HEK293 (cell line): ENCODE measurements at regions not wholly inside any gene's neighbourhood (a gene's known extent, or its start where the extent isn't known, plus 50 kb on each side); places are given as distances from the start of the nearest gene placed in this dataset.

Source experiments
- ZFP41 ChIP-seq: fragments of 450-650 bp; formaldehyde crosslinking; IDR thresholded peaks from 2 replicates; pipeline ENCODE4 v1.5.1; 2016; ENCODE audit warnings: missing biosample characterization, missing genetic modification characterization, borderline replicate concordance
- ZNF529 ChIP-seq: fragments of 450-650 bp; formaldehyde crosslinking; IDR thresholded peaks from 2 replicates; pipeline ENCODE4 v1.5.1; 2017; ENCODE audit warnings: missing genetic modification characterization, missing biosample characterization; ENCODE audit not compliant: insufficient replicate concordance
- ZNF624 ChIP-seq: fragments of 450-650 bp; formaldehyde crosslinking; IDR thresholded peaks from 2 replicates; pipeline ENCODE4 v1.5.1; 2017; ENCODE audit warnings: missing biosample characterization, missing genetic modification characterization
- ZNF660 ChIP-seq: fragments of 450-650 bp; IDR thresholded peaks from 2 replicates; pipeline ENCODE4 v1.5.1; 2018; ENCODE audit warnings: missing biosample characterization, mild to moderate bottlenecking, missing genetic modification characterization
- TF ChIP-seq, protein P1 (sequence below): fragments of 450-650 bp; formaldehyde crosslinking; IDR thresholded peaks from 2 replicates; pipeline ENCODE4 v1.5.1; 2016; ENCODE audit warnings: missing biosample characterization, missing genetic modification characterization
- TF ChIP-seq, protein P2 (sequence below): fragments of 450-650 bp; formaldehyde crosslinking; IDR thresholded peaks from 2 replicates; pipeline ENCODE4 v1.5.1; 2016; ENCODE audit warnings: missing biosample characterization, missing genetic modification characterization
- TF ChIP-seq, protein P3 (sequence below): fragments of 450-650 bp; formaldehyde crosslinking; optimal IDR thresholded peaks from 2 replicates; pipeline ENCODE3; 2016; ENCODE audit warnings: missing biosample characterization, mild to moderate bottlenecking, missing genetic modification characterization

DNA sequence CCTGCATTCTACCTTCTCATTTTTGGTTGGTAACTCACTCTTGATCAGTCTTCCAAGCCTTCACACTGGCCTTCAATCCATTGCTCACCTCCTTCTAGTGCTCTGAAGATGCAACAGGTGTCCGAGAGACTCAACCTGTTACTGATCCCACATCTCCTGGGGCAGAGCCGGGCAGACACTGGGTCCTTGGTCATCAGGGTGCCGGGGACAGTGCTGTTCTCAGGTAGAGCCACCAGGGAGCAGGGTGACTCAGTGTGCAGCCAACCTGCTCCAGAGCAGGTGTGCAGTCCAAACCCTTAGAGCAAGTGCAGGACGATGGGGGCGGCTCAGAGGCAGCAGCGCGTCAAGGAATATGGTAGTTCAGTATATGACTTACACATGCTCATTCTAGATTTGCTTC lies 188.4 kb downstream of the DHX15 start:
- TF ChIP-seq ZNF624 (tag by site-specific recombination) (no peak), ZNF529 (tag by site-specific recombination) (no peak), ZNF660 (tag by site-specific recombination) (no peak), ZFP41 (tag by site-specific recombination) (no peak)
- TF ChIP-seq, protein P1, sequence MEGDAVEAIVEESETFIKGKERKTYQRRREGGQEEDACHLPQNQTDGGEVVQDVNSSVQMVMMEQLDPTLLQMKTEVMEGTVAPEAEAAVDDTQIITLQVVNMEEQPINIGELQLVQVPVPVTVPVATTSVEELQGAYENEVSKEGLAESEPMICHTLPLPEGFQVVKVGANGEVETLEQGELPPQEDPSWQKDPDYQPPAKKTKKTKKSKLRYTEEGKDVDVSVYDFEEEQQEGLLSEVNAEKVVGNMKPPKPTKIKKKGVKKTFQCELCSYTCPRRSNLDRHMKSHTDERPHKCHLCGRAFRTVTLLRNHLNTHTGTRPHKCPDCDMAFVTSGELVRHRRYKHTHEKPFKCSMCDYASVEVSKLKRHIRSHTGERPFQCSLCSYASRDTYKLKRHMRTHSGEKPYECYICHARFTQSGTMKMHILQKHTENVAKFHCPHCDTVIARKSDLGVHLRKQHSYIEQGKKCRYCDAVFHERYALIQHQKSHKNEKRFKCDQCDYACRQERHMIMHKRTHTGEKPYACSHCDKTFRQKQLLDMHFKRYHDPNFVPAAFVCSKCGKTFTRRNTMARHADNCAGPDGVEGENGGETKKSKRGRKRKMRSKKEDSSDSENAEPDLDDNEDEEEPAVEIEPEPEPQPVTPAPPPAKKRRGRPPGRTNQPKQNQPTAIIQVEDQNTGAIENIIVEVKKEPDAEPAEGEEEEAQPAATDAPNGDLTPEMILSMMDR (tag by site-specific recombination): no peak
- TF ChIP-seq, protein P2, sequence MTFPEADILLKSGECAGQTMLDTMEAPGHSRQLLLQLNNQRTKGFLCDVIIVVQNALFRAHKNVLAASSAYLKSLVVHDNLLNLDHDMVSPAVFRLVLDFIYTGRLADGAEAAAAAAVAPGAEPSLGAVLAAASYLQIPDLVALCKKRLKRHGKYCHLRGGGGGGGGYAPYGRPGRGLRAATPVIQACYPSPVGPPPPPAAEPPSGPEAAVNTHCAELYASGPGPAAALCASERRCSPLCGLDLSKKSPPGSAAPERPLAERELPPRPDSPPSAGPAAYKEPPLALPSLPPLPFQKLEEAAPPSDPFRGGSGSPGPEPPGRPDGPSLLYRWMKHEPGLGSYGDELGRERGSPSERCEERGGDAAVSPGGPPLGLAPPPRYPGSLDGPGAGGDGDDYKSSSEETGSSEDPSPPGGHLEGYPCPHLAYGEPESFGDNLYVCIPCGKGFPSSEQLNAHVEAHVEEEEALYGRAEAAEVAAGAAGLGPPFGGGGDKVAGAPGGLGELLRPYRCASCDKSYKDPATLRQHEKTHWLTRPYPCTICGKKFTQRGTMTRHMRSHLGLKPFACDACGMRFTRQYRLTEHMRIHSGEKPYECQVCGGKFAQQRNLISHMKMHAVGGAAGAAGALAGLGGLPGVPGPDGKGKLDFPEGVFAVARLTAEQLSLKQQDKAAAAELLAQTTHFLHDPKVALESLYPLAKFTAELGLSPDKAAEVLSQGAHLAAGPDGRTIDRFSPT (tag by site-specific recombination): no peak
- TF ChIP-seq, protein P3, sequence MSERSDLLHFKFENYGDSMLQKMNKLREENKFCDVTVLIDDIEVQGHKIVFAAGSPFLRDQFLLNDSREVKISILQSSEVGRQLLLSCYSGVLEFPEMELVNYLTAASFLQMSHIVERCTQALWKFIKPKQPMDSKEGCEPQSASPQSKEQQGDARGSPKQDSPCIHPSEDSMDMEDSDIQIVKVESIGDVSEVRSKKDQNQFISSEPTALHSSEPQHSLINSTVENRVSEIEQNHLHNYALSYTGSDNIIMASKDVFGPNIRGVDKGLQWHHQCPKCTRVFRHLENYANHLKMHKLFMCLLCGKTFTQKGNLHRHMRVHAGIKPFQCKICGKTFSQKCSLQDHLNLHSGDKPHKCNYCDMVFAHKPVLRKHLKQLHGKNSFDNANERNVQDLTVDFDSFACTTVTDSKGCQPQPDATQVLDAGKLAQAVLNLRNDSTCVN (tag by site-specific recombination): no peak
